Astrocyte of the spinal cord (primary cell): ENCODE measurements at regions not wholly inside any gene's neighbourhood (a gene's known extent, or its start where the extent isn't known, plus 50 kb on each side); places are given as distances from the start of the nearest gene placed in this dataset.

Experiments used
- DNase-seq: peaks from one replicate; pipeline ENCODE4 v3.0.0; 2011; ENCODE audit warnings: low read depth, low spot score
- H3K4me3 ChIP-seq: 2 replicates; pipeline ENCODE4 v1.5.1; 2011; ENCODE audit warnings: low read depth, mild to moderate bottlenecking, low read length, moderate library complexity
- in situ Hi-C: cut with HindIII; loops from 2 replicates; pipeline ENCODE4 v1.10.0; 2017; ENCODE audit warnings: low sequenced_read_pairs
- TF ChIP-seq, protein P1 (sequence below): IDR thresholded peaks from 2 replicates; pipeline ENCODE4 v1.5.1; 2012; ENCODE audit warnings: low read depth, mild to moderate bottlenecking, low read length, inconsistent platforms

DNA sequence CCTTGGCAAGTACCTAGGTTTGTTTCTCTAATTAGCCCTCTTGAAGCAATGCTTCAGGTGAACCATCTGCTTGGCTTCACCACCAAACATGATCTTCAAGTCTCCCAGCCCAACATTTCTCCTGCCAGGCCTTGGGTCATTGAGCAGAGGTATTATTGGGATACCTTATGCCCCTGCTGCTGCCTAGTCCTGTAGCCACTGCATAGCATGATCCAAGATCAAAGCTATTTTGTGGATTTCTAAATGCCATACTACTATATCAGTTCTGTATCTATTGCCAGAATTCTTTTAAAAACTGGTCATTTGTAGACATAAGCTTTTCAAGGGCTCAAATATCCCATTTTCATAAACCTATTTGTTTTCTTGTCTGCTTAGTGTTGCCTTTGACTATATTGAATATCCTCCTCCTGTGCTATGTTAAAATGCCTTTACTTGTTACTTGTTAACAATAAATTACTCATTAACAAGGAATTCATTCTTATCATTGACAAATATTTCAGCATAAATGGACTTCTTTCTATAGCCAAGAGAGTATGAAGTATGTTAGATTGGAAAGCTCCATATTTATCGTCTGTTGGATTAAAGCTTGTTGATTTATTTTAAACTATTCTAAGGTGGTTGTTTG, 204.5 kb upstream of the RBBP8 start:
- no peak overlapping the region for H3K4me3 ChIP-seq
- in situ Hi-C loops = no loop called here
- TF ChIP-seq, protein P1, sequence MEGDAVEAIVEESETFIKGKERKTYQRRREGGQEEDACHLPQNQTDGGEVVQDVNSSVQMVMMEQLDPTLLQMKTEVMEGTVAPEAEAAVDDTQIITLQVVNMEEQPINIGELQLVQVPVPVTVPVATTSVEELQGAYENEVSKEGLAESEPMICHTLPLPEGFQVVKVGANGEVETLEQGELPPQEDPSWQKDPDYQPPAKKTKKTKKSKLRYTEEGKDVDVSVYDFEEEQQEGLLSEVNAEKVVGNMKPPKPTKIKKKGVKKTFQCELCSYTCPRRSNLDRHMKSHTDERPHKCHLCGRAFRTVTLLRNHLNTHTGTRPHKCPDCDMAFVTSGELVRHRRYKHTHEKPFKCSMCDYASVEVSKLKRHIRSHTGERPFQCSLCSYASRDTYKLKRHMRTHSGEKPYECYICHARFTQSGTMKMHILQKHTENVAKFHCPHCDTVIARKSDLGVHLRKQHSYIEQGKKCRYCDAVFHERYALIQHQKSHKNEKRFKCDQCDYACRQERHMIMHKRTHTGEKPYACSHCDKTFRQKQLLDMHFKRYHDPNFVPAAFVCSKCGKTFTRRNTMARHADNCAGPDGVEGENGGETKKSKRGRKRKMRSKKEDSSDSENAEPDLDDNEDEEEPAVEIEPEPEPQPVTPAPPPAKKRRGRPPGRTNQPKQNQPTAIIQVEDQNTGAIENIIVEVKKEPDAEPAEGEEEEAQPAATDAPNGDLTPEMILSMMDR = no peak
- DNase-seq = no peak

DNA sequence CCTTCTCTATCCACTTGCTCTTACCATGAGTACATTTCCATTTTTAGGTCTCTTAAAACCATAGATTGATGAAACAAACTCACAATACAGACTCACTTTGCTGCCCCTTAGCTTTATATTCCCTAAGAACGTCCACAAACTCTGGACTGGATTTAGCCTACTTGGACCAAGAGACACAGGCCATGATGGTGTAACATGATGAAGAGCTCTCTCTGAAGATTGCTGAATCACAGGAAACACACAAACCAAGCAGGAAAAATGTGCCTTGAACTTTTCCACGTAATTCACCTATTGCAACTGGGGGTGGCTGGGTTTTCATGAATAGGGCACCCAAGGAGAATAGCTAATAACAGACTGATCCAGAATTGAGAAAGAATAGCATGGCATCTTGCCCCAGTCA, 201.7 kb upstream of the RBBP8 start:
- H3K4me3 ChIP-seq = no peak overlapping the region
- TF ChIP-seq, protein P1 = no peak
- in situ Hi-C loops = no loop called here
- DNase-seq = no peak

DNA sequence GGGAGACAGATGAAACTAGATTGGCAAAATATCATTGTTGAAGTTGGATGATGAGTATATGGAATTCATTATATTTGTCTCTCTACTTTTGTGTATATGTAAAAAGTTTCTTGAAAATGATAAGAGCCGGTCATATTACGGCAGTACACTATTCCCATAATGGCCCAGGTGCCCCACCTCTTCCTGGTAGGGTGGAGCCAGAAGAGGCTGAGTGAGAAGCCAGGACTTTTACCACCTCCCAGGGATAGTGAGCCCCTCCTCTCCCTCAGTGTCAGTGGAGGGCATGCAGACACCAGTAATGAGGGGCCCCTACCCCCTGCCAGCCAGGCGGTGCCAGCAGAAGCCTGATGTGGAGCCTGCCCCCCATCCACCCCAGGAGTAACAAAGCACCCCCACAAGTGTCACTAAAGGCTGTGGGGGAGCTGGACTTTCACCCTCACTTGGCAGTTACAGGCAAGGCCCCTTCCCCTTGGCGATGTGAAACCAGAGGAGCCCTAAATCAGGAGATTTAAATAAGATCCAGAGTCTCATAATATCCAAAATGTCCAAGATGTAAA, 198.9 kb upstream of the RBBP8 start:
- H3K4me3 ChIP-seq = no peak overlapping the region
- in situ Hi-C loops = no loop called here

DNA sequence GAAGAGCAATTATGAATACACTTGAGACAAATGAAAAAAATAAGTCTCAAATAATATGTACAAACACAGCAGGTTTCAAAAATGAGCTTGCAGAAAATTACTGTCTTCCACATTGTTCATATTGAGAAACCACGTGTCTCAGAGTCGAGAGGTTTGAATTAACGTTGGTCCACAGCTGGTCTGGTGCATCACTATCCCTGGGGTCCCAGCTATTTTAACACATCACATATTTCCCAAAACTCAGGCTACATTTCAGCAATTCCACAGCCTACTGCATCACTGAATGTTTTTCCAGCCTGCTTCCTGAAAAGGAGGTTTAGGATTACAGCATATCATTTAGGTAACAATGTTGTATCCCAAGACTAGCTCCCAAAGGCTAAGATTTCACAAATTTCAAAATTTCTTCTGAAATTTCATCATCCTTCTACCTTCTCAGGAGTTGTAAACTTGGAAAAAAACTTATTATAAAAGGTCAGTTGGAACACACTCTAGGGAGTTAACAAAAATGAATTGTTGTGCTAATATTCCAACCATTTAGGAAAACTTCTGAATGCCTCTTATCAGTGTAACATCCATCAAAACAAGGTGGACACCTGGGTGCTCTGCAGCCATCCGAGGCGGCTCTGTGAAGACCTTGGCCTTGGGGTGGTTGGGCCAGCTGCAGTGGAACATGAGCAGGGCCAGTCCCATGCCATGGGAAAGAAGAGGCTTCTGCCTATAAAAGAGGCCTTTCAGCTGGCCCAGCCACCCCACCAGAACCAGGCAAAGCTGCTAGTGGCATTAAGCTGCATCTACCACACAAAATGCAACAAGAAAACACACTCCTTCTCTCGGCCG, 198.1 kb upstream of the RBBP8 start:
- in situ Hi-C loops = no loop called here
- DNase-seq = no peak
- no peak overlapping the region for H3K4me3 ChIP-seq
- TF ChIP-seq, protein P1 = no peak

More for the DNA sequence above, 198.9 kb upstream of the RBBP8 start:
- DNase-seq = no peak
- TF ChIP-seq, protein P1 = no peak

DNA sequence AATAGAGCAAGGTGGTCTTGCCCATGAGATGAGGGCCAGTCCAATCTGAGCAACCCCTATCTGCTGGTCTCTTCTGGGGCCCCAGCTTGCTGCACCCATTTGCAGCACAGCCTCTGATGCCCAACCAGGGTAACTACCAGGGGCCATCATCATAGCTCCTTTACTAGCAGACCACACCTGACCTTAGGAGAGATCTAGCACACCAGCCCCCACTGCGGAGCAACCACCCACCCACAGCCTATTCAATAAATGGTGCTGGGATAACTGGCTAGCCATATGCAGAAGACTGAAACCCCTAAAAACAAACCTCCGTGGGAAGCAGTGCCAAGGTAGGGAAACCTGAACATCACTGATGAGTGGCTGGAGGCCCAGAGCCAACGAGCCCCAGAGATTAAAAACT, 196.1 kb upstream of the RBBP8 start:
- in situ Hi-C loops = no loop called here
- H3K4me3 ChIP-seq = no peak overlapping the region
- no peak for DNase-seq
- TF ChIP-seq, protein P1 = no peak

DNA sequence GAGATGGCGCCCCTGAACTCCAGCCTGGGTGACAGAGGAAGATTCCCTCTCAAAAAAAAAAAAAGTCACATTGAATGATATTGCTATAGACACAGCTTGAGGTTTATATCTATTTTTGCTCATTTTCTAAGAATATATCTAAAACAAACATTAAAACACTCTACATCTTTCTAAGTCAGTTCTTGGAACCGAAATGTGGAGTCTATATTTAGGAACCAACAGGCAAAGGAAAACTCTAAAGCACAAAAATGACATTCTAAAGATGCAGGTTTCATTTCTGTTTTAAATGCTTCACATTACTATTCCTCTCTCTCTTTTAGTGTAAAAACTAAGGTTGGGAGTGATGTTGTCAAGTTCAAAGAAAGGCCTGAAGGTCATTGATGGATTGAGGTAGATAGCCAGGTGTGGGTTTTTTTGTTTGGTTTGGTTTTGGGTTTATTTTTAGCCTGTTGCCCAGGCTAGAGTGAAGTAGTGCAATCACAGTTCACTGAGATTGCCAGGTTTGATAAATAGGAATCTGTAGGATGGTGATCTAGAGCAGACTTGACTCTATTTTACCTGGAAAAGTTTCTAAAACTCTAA, 194.0 kb upstream of the RBBP8 start:
- TF ChIP-seq, protein P1 = no peak
- no peak for DNase-seq
- no peak overlapping the region for H3K4me3 ChIP-seq
- in situ Hi-C loops = no loop called here
